HL-60 (cell line): ENCODE measurements at regions not wholly inside any gene's neighbourhood (a gene's known extent, or its start where the extent isn't known, plus 50 kb on each side); places are given as distances from the start of the nearest gene placed in this dataset.
"Not testable (repeated sequence)": the region's sequence is repeated elsewhere in the genome, so short reads cannot be mapped to it uniquely, and the experiment has no call there.

ENCODE experiments used
- DNase-seq, 2 experiments: peaks; one replicate each; pipeline ENCODE4 v3.0.0-alpha.2; 2010 to 2020; ENCODE audit warnings: low read depth in 1 of 2, low spot score in 1 of 2
- H3K27ac ChIP-seq: fragments of 250-450 bp; sonication (Bioruptor Pico); replicated peaks from 2 replicates; pipeline ENCODE4 v1.5.1; 2020; ENCODE audit warnings: mild to moderate bottlenecking, moderate library complexity
- H3K27me3 ChIP-seq: fragments of 250-450 bp; sonication (Bioruptor Pico); 2 replicates; pipeline ENCODE4 v1.5.1; 2021; ENCODE audit warnings: mild to moderate bottlenecking, moderate library complexity; ENCODE audit not compliant: insufficient read depth, poor library complexity, severe bottlenecking
- H3K4me3 ChIP-seq: replicated peaks from 2 replicates; pipeline ENCODE4 v1.5.1; 2011; ENCODE audit warnings: mild to moderate bottlenecking, control low read depth, low read length; ENCODE audit not compliant: insufficient read depth
- GABPA ChIP-seq: IDR thresholded peaks from 2 replicates; pipeline ENCODE4 v1.6.1; 2012; ENCODE audit warnings: low read depth
- POLR2AphosphoS5 ChIP-seq: IDR thresholded peaks from 2 replicates; pipeline ENCODE4 v1.6.1; 2012; ENCODE audit warnings: low read depth
- SPI1 ChIP-seq: IDR thresholded peaks from 2 replicates; pipeline ENCODE4 v1.6.1; 2012; ENCODE audit warnings: low read depth, mild to moderate bottlenecking, borderline replicate concordance
- TF ChIP-seq, protein P1 (sequence below): IDR thresholded peaks from one replicate; pipeline ENCODE4 v1.5.1; 2011; ENCODE audit warnings: low read length, control low read depth, inconsistent platforms; ENCODE audit not compliant: insufficient read depth
- TF ChIP-seq, protein P2 (sequence below): IDR thresholded peaks from 2 replicates; pipeline ENCODE4 v1.6.1; 2012; ENCODE audit warnings: low read depth; ENCODE audit not compliant: insufficient replicate concordance

DNA sequence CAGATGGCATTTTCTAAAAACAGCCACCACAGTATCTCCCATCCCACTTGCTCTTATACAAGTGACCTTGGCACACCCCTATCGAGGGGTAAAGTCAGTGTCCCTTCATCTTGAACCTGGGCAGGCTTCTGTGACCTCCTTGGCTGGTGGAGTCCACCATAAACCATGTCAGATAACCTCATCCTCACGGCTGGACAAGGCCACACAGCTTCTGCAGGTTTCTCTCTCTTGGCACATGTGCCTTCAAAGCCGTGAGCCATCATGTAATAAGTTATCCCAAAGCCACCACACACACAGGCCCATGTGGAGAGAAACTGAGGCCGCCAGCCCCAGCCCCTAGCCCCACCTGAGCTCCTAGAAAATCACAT is 105.4 kb downstream of the SNX5 start:
- no peak for DNase-seq
- no peak for TF ChIP-seq GABPA
- TF ChIP-seq, protein P1, sequence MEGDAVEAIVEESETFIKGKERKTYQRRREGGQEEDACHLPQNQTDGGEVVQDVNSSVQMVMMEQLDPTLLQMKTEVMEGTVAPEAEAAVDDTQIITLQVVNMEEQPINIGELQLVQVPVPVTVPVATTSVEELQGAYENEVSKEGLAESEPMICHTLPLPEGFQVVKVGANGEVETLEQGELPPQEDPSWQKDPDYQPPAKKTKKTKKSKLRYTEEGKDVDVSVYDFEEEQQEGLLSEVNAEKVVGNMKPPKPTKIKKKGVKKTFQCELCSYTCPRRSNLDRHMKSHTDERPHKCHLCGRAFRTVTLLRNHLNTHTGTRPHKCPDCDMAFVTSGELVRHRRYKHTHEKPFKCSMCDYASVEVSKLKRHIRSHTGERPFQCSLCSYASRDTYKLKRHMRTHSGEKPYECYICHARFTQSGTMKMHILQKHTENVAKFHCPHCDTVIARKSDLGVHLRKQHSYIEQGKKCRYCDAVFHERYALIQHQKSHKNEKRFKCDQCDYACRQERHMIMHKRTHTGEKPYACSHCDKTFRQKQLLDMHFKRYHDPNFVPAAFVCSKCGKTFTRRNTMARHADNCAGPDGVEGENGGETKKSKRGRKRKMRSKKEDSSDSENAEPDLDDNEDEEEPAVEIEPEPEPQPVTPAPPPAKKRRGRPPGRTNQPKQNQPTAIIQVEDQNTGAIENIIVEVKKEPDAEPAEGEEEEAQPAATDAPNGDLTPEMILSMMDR: no peak
- no peak for TF ChIP-seq POLR2AphosphoS5
- TF ChIP-seq, protein P2, sequence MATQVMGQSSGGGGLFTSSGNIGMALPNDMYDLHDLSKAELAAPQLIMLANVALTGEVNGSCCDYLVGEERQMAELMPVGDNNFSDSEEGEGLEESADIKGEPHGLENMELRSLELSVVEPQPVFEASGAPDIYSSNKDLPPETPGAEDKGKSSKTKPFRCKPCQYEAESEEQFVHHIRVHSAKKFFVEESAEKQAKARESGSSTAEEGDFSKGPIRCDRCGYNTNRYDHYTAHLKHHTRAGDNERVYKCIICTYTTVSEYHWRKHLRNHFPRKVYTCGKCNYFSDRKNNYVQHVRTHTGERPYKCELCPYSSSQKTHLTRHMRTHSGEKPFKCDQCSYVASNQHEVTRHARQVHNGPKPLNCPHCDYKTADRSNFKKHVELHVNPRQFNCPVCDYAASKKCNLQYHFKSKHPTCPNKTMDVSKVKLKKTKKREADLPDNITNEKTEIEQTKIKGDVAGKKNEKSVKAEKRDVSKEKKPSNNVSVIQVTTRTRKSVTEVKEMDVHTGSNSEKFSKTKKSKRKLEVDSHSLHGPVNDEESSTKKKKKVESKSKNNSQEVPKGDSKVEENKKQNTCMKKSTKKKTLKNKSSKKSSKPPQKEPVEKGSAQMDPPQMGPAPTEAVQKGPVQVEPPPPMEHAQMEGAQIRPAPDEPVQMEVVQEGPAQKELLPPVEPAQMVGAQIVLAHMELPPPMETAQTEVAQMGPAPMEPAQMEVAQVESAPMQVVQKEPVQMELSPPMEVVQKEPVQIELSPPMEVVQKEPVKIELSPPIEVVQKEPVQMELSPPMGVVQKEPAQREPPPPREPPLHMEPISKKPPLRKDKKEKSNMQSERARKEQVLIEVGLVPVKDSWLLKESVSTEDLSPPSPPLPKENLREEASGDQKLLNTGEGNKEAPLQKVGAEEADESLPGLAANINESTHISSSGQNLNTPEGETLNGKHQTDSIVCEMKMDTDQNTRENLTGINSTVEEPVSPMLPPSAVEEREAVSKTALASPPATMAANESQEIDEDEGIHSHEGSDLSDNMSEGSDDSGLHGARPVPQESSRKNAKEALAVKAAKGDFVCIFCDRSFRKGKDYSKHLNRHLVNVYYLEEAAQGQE: no peak
- TF ChIP-seq SPI1: no peak
- H3K4me3 ChIP-seq: no peak overlapping the region
- H3K27ac ChIP-seq: no peak overlapping the region
- no peaks in the 10 kb centered on the region for H3K27me3 ChIP-seq

DNA sequence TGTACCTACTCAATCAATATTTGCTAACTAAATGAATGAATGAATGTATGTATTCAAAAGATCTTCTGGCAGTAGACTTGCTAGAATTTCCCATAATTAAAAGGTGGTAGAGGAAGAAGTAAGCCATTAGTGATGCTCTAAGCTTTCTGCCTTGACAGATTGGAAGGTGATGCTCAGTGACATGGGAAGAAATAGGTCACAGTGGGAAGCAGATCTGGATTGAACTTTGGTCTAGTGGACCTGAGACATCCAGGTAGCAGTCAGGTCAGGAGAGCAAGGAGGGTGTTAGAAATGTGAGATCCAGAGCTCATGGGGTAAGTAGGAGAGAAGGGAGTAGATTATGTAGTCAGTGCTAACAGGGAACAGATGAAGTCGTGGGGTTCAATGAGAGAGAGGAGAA is 106.4 kb downstream of the SNX5 start:
- TF ChIP-seq SPI1: no peak
- no peak for TF ChIP-seq GABPA
- TF ChIP-seq, protein P1: no peak
- no peak for TF ChIP-seq POLR2AphosphoS5
- TF ChIP-seq, protein P2: no peak
- Histone ChIP-seq H3K4me3 (no peak overlapping the region), H3K27ac (no peak overlapping the region), H3K27me3 (no peaks in the 10 kb centered on the region)
- no peak for DNase-seq

DNA sequence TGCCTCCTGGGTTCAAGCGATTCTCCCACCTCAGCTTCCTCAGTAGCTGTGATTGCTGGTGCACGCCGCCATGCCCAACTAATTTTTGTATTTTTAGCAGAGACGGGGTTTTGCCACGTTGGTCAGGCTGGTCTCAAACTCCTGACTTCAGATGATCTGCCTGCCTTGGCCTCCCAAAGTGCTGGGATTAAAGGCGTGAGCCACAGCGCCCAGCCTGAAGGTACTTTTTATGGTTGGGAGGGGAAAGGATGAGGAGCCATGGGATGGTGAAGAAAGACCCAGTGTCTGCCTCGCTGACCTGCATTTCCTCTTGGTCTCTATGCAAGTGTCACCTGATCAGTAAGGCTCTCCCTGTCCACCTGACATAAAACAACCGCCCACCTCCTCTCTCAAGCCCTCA is 107.0 kb downstream of the SNX5 start:
- H3K4me3 ChIP-seq, H3K27me3 ChIP-seq, H3K27ac ChIP-seq, DNase-seq: not testable (repeated sequence)

DNA sequence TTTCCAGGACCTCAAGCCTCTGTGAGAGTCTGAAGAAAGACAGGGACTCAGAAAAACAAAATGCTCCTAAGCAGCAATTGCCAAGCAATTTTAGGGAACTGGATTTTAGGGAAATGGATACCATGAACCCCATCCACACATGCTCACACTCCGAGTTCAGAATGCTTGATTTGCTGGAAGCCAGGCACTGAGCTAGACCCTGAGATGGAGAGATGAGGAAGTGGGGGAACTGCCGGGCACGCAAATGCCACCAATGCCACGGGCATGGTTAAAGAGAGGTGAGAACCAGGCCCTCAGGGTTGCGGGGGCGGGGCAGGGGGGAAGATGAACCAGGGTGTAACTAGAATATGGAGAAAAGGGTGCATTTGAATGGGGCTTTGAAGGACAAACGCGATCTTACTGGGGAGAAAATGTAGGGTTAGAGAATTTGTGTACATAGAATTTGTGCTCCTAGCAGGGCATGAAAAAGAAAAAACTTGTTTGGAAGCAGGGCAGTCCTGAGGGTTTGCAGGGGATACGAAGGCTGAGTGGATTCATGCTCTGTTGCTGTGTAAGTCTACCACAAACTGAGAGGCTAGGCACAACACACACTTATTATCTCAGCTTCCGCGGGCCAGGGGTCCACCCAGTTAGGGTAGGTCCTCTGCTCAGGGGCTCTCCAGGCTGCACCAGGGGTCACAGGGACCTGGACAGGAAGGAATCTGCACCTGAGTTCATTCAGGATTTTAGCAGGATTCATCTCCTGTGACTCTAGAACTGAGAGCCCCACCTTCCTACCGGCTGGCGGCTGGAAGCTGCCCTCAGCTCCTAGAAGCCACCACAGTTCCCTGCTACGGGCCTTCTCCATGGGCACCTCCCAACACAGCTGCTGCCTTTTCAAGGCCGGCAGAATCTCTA is 108.0 kb downstream of the SNX5 start:
- H3K4me3 ChIP-seq: no peak overlapping the region
- DNase-seq: peak in 1 of 2 experiments; percentile 7
- no peak overlapping the region for H3K27ac ChIP-seq
- TF ChIP-seq, protein P1: no peak
- peak; percentile 38; the same call in 1 of the 2 replicates for TF ChIP-seq SPI1
- no peaks in the 10 kb centered on the region for H3K27me3 ChIP-seq
